Common myeloid progenitor, CD34-positive (primary cell): ENCODE measurements at regions not wholly inside any gene's neighbourhood (a gene's known extent, or its start where the extent isn't known, plus 50 kb on each side); places are given as distances from the start of the nearest gene placed in this dataset.
"Not testable (repeated sequence)": the region's sequence is repeated elsewhere in the genome, so short reads cannot be mapped to it uniquely, and the experiment has no call there.

Experiments
- CTCF ChIA-PET: fragments of 350-600 bp; sonication (Branson Sonifier 250); formaldehyde crosslinking; loops from one replicate; lab custom pipeline; 2021; ENCODE audit warnings: antibody characterized with exemption; lab: Charles Lee
- POLR2A ChIA-PET: fragments of 350-600 bp; sonication (Branson Sonifier 250); formaldehyde crosslinking; loops from one replicate; lab custom pipeline; 2021; ENCODE audit warnings: antibody characterized with exemption; lab: Charles Lee
- DNase-seq, 3 donors: peaks; one replicate each; pipeline versions ENCODE4 v3.0.0 to v3.0.0-alpha.2; 2013
- H3K27ac ChIP-seq, 2 experiments: 1 replicate in 1 of 2; 2 replicates in 1 of 2; pipeline ENCODE4 v1.7.0; 2013; ENCODE audit warnings: inconsistent platforms in 2 of 2, low read length in 2 of 2, mild to moderate bottlenecking in 2 of 2, low read depth in 1 of 2, moderate library complexity in 1 of 2; ENCODE audit not compliant: severe bottlenecking in 2 of 2, insufficient read depth in 1 of 2, poor library complexity in 1 of 2
- H3K27me3 ChIP-seq, 5 experiments: replicated peaks in 2 of 5; 1 replicate in 3 of 5; 2 replicates in 2 of 5; pipeline versions ENCODE4 v1.6.1 to v1.7.0; 2013; ENCODE audit warnings: low read length in 4 of 5, mild to moderate bottlenecking in 2 of 5, moderate library complexity in 2 of 5, inconsistent platforms in 1 of 5; ENCODE audit not compliant: insufficient read depth in 5 of 5, control insufficient read depth in 4 of 5
- H3K36me3 ChIP-seq, 4 experiments: 1 replicate in 2 of 4; 2 replicates in 2 of 4; pipeline versions ENCODE4 v1.6.1 to v1.7.0; 2013; ENCODE audit warnings: low read length in 3 of 4, control low read depth in 1 of 4, mild to moderate bottlenecking in 1 of 4; ENCODE audit not compliant: control insufficient read depth in 4 of 4, insufficient read depth in 4 of 4
- H3K4me1 ChIP-seq, 4 experiments: 1 replicate in 3 of 4; 2 replicates in 1 of 4; pipeline versions ENCODE4 v1.6.1 to v1.7.1; 2013; ENCODE audit warnings: low read length in 3 of 4, mild to moderate bottlenecking in 3 of 4, control low read depth in 1 of 4, inconsistent platforms in 1 of 4, moderate library complexity in 1 of 4; ENCODE audit not compliant: control insufficient read depth in 4 of 4, insufficient read depth in 4 of 4; ENCODE audit errors: control extremely low read depth in 1 of 4
- H3K4me3 ChIP-seq, 7 experiments: 1 replicate in 4 of 7; 2 replicates in 3 of 7; pipeline versions ENCODE4 v1.5.1 to v1.7.0; 2013; ENCODE audit warnings: mild to moderate bottlenecking in 7 of 7, low read length in 6 of 7, moderate library complexity in 6 of 7, inconsistent platforms in 2 of 7, low read depth in 2 of 7, control low read depth in 1 of 7; ENCODE audit not compliant: insufficient read depth in 4 of 7, control insufficient read depth in 1 of 7; ENCODE audit errors: extremely low read depth in 1 of 7
- H3K9me3 ChIP-seq, 5 experiments: 1 replicate in 4 of 5; 2 replicates in 1 of 5; pipeline versions ENCODE4 v1.6.1 to v1.7.1; 2013; ENCODE audit warnings: low read length in 4 of 5, mild to moderate bottlenecking in 2 of 5, inconsistent platforms in 1 of 5, low read depth in 1 of 5, moderate library complexity in 1 of 5; ENCODE audit not compliant: control insufficient read depth in 4 of 5, insufficient read depth in 2 of 5; ENCODE audit errors: control extremely low read depth in 1 of 5
- WGBS: methylation state at CpG from one replicate; pipeline ENCODE4 v1.1.5; 2013; ENCODE audit not compliant: insufficient coverage; 5-methylcytosine and 5-hydroxymethylcytosine counted together

GRCh38 chrX:116321711-116322110, 114.7 kb upstream of the SLC6A14 start:
- Histone ChIP-seq H3K27me3 (no peaks in the 10 kb centered on the region), H3K27ac (no peak overlapping the region), H3K4me3 (no peak overlapping the region), H3K4me1 (no peaks in the 10 kb centered on the region), H3K9me3 (no peaks in the 10 kb centered on the region), H3K36me3 (no peaks in the 10 kb centered on the region)
- CTCF ChIA-PET: no interaction called here
- no CpG with 5 or more reads among the region's 2 CpGs for WGBS
- DNase-seq: no peak
- POLR2A ChIA-PET: no interaction called here

- H3K9me3 ChIP-seq, H3K27ac ChIP-seq, DNase-seq, CTCF ChIA-PET, H3K27me3 ChIP-seq, POLR2A ChIA-PET, H3K36me3 ChIP-seq, H3K4me3 ChIP-seq, H3K4me1 ChIP-seq: not testable (repeated sequence)
- WGBS: 57% methylated on average over 5 of the region's 7 CpGs
These were observed 104.4 kb upstream of the SLC6A14 start for GRCh38 chrX:116332026-116332425.

GRCh38 chrX:116334797-116335196, 101.6 kb upstream of the SLC6A14 start:
- H3K27me3 ChIP-seq, H3K4me3 ChIP-seq, H3K27ac ChIP-seq, H3K9me3 ChIP-seq, CTCF ChIA-PET, POLR2A ChIA-PET, H3K36me3 ChIP-seq, H3K4me1 ChIP-seq, DNase-seq: not testable (repeated sequence)
- 31% methylated on average over 5 of the region's 7 CpGs for WGBS

DNA sequence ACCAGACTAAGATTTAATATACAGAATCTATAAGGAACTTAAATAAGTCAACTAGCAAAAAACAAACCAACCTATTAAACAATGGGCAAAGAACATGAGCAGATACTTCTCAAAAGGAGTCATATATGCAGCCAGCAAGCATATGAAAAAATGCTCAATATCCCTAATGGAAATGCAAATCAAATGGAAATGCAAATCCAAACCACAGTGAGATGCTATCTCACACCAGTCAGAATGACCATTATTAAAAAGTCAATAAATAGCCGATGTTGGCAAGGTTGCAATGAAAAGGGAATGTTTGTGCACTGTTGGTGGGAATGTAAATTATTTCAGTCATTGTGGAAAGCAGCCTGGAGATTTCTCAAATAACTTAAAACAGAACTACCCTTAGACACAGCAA, 97.0 kb upstream of the SLC6A14 start:
- no peak for DNase-seq
- H3K27ac ChIP-seq: no peak overlapping the region
- no peaks in the 10 kb centered on the region for H3K27me3 ChIP-seq
- ChIA-PET POLR2A (no interaction called here), CTCF (no interaction called here)
- H3K36me3 ChIP-seq: no peaks in the 10 kb centered on the region
- no peaks in the 10 kb centered on the region for H3K9me3 ChIP-seq
- WGBS: no CpG with 5 or more reads among the region's 1 CpG
- no peaks in the 10 kb centered on the region for H3K4me1 ChIP-seq
- H3K4me3 ChIP-seq: no peak overlapping the region

GRCh38 chrX:116342903-116343302, 93.5 kb upstream of the SLC6A14 start:
- H3K4me3 ChIP-seq: no peak overlapping the region
- no peaks in the 10 kb centered on the region for H3K9me3 ChIP-seq
- H3K27me3 ChIP-seq: no peaks in the 10 kb centered on the region
- DNase-seq: no peak
- 69% methylated on average over 1 of the region's 4 CpGs for WGBS
- H3K4me1 ChIP-seq: no peaks in the 10 kb centered on the region
- H3K27ac ChIP-seq: no peak overlapping the region
- ChIA-PET CTCF (no interaction called here), POLR2A (no interaction called here)
- H3K36me3 ChIP-seq: no peaks in the 10 kb centered on the region

DNA sequence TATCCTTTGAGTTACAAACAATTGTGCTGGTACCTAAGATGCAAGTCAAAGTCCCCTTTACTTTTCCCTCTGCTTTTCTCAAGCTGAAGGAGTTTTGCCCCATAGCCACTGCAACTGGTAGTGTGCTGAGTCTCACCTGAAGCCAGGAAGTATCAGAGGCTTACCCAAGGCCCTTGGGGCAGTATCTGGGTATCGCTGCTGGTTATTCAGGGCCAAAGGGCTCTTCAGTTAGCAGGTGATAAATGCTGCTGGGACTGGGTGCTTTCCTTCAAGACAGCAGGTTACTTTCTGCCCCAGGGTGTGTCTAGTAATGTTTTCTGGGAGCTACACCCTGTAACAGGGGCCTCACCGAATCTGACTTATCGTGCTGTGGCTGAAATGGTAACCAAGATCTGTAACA, 90.4 kb upstream of the SLC6A14 start:
- Histone ChIP-seq H3K36me3 (no peaks in the 10 kb centered on the region), H3K4me1 (no peaks in the 10 kb centered on the region), H3K9me3 (no peaks in the 10 kb centered on the region), H3K27me3 (no peaks in the 10 kb centered on the region), H3K4me3 (no peak overlapping the region), H3K27ac (no peak overlapping the region)
- ChIA-PET CTCF (no interaction called here), POLR2A (no interaction called here)
- 75% methylated on average over 3 of the region's 3 CpGs for WGBS
- no peak for DNase-seq

GRCh38 chrX:116357329-116357728, 79.1 kb upstream of the SLC6A14 start:
- Histone ChIP-seq H3K4me3 (no peak overlapping the region), H3K27me3 (no peaks in the 10 kb centered on the region), H3K36me3 (no peaks in the 10 kb centered on the region), H3K27ac (no peak overlapping the region), H3K4me1 (no peaks in the 10 kb centered on the region), H3K9me3 (no peaks in the 10 kb centered on the region)
- ChIA-PET CTCF (no interaction called here), POLR2A (no interaction called here)
- DNase-seq: no peak
- no CpG with 5 or more reads among the region's 2 CpGs for WGBS
